A673 (cell line): ENCODE measurements at regions not wholly inside any gene's neighbourhood (a gene's known extent, or its start where the extent isn't known, plus 50 kb on each side); places are given as distances from the start of the nearest gene placed in this dataset.

ENCODE experiments used
- BruUV-seq: library from RNA; stranded (reverse); fragments of 400-500 nt; replicated peaks from 2 replicates; lab custom pipeline; 2021; lab: Mats Ljungman, UMichigan
- CTCF ChIA-PET: fragments of 300-600 bp; sonication (Branson Sonifier 250); formaldehyde crosslinking; loops from one replicate; lab custom pipeline; 2022; ENCODE audit warnings: antibody characterized with exemption; lab: Charles Lee
- POLR2A ChIA-PET: fragments of 300-600 bp; sonication (Branson Sonifier 250); formaldehyde crosslinking; loops from one replicate; lab custom pipeline; 2022; ENCODE audit warnings: antibody characterized with exemption; ENCODE audit not compliant: low non-redundant PET; lab: Charles Lee
- DNase-seq: peaks from one replicate; pipeline ENCODE4 v3.0.0-alpha.2; 2015; ENCODE audit warnings: low spot score
- H3K27ac ChIP-seq: fragments of 200-600 bp; sonication (generic); 2 replicates; pipeline ENCODE4 v1.5.1; 2016; ENCODE audit warnings: mixed run types, low read depth, mild to moderate bottlenecking, mixed read lengths, antibody characterized with exemption, low read length; ENCODE audit not compliant: poor library complexity, severe bottlenecking
- H3K27me3 ChIP-seq: fragments of 200-600 bp; sonication (generic); replicated peaks from 2 replicates; pipeline ENCODE4 v1.6.1; 2017; ENCODE audit warnings: mixed run types, low read depth, mild to moderate bottlenecking, mixed read lengths, antibody characterized with exemption, low read length; ENCODE audit not compliant: insufficient read depth, poor library complexity
- H3K36me3 ChIP-seq: fragments of 200-600 bp; sonication (generic); 2 replicates; pipeline ENCODE4 v1.6.1; 2016; ENCODE audit warnings: mixed run types, mild to moderate bottlenecking, mixed read lengths, antibody characterized with exemption, low read length; ENCODE audit not compliant: insufficient read depth, poor library complexity, severe bottlenecking
- H3K4me1 ChIP-seq: fragments of 200-600 bp; sonication (generic); 2 replicates; pipeline ENCODE4 v1.6.1; 2017; ENCODE audit warnings: mixed run types, mild to moderate bottlenecking, mixed read lengths, antibody characterized with exemption, low read length; ENCODE audit not compliant: insufficient read depth, poor library complexity, severe bottlenecking
- H3K4me3 ChIP-seq: fragments of 200-600 bp; sonication (generic); 2 replicates; pipeline ENCODE4 v1.5.1; 2016; ENCODE audit warnings: low read depth, mixed run types, mild to moderate bottlenecking, mixed read lengths, low read length; ENCODE audit not compliant: poor library complexity, severe bottlenecking
- H3K9me3 ChIP-seq: fragments of 200-600 bp; sonication (generic); 2 replicates; pipeline ENCODE4 v1.6.1; 2016; ENCODE audit warnings: mixed run types, low read depth, mild to moderate bottlenecking, mixed read lengths, antibody characterized with exemption, low read length; ENCODE audit not compliant: poor library complexity, severe bottlenecking
- CTCF ChIP-seq: fragments of 300-800, 200-600 bp; sonication (generic); conservative IDR thresholded peaks from 2 replicates; pipeline ENCODE4 v1.5.1; 2017; ENCODE audit warnings: low read depth, mild to moderate bottlenecking, antibody characterized with exemption, low read length, moderate library complexity, mixed read lengths
- EZH2 ChIP-seq: fragments of 200-600 bp; sonication (generic); IDR thresholded peaks from 2 replicates; pipeline ENCODE4 v1.6.1; 2017; ENCODE audit warnings: borderline replicate concordance, low read depth, mild to moderate bottlenecking, mixed read lengths, antibody characterized with exemption, low read length; ENCODE audit not compliant: poor library complexity, severe bottlenecking
- intact Hi-C: fragments of 100-400 bp; cut with micrococcal nuclease; formaldehyde crosslinking; loops from one replicate; pipeline ENCODE4 v1.10.0; 2022; ENCODE audit not compliant: unreplicated experiment

GRCh38 chr4:115272185-115272584 lies 158.8 kb upstream of the NDST4 start:
- ChIA-PET CTCF (no interaction called here), POLR2A (no interaction called here)
- no peak for DNase-seq
- Histone ChIP-seq H3K36me3 (no peaks in the 10 kb centered on the region), H3K9me3 (no peaks in the 10 kb centered on the region), H3K27me3 (no peaks in the 10 kb centered on the region), H3K27ac (no peak overlapping the region), H3K4me1 (peaks cover 18% of the 10 kb centered on the region), H3K4me3 (no peak overlapping the region)
- BruUV-seq, result no TSS peak
- TF ChIP-seq EZH2, result no peak
- no peak for TF ChIP-seq CTCF
- intact Hi-C loops, result no loop called here

- Histone ChIP-seq H3K27ac (no peak overlapping the region), H3K4me1 (no peaks in the 10 kb centered on the region), H3K4me3 (no peak overlapping the region), H3K27me3 (no peaks in the 10 kb centered on the region), H3K36me3 (no peaks in the 10 kb centered on the region), H3K9me3 (no peaks in the 10 kb centered on the region)
- ChIA-PET CTCF (no interaction called here), POLR2A (no interaction called here)
- no TSS peak for BruUV-seq
- intact Hi-C loops, result no loop called here
- TF ChIP-seq CTCF, result no peak
- no peak for TF ChIP-seq EZH2
- DNase-seq, result no peak
These were observed 146.8 kb upstream of the NDST4 start for GRCh38 chr4:115260195-115260594.

GRCh38 chr4:115259642-115260041 lies 146.2 kb upstream of the NDST4 start:
- ChIA-PET POLR2A (no interaction called here), CTCF (no interaction called here)
- H3K27me3 ChIP-seq, result no peaks in the 10 kb centered on the region
- no peak overlapping the region for H3K4me3 ChIP-seq
- no peak for DNase-seq
- H3K4me1 ChIP-seq, result no peaks in the 10 kb centered on the region
- TF ChIP-seq CTCF (no peak), EZH2 (no peak)
- H3K9me3 ChIP-seq, result no peaks in the 10 kb centered on the region
- intact Hi-C loops, result no loop called here
- no peak overlapping the region for H3K27ac ChIP-seq
- H3K36me3 ChIP-seq, result no peaks in the 10 kb centered on the region
- no TSS peak for BruUV-seq
